K562 (cell line): ENCODE measurements at regions not wholly inside any gene's neighbourhood (a gene's known extent, or its start where the extent isn't known, plus 50 kb on each side); places are given as distances from the start of the nearest gene placed in this dataset.

Source experiments
- ATAC-seq: fragments of 200-7000 bp; cut with Tn5 transposase; 3 replicates; pipeline ENCODE4 v1.9.1; 2020; ENCODE audit warnings: moderate library complexity
- BruUV-seq: library from RNA; stranded (reverse); fragments of 400-500 nt; replicated peaks from 2 replicates; lab custom pipeline; 2021; lab: Mats Ljungman, UMichigan
- CTCF ChIA-PET: fragments of 300-600 bp; formaldehyde crosslinking; extraction: SDS; loops from one replicate; lab custom pipeline; 2021; ENCODE audit warnings: low intra/inter-chr PET ratio; lab: Yijun Ruan, JAX
- POLR2A ChIA-PET: fragments of 300-600, 350-650 bp; sonication (Branson Sonifier 250); formaldehyde crosslinking; extraction: SDS; loops from one replicate; lab custom pipeline; 2021; ENCODE audit warnings: antibody characterized with exemption, inconsistent platforms; lab: Yijun Ruan, JAX
- DNase-seq, 4 experiments: peaks; one replicate each; pipeline versions ENCODE4 v3.0.0 to v3.0.0-alpha.2; 2011 to 2018; ENCODE audit warnings: low spot score in 3 of 4, mixed read lengths in 3 of 4; ENCODE audit errors: extremely low read depth in 1 of 4
- FAIRE-seq: peaks from 2 replicates; lab custom pipeline; 2011; peaks lifted over from hg19 to GRCh38; lab: Jason Lieb, UNC
- H2AFZ ChIP-seq: 2 replicates; pipeline ENCODE4 v1.6.0; 2011; ENCODE audit warnings: low read depth, low read length, control low read depth, inconsistent platforms
- H3K27ac ChIP-seq: fragments of 200-600 bp; 3 replicates; pipeline ENCODE4 v1.8.0; 2011; ENCODE audit warnings: low read depth, mild to moderate bottlenecking, control low read depth, inconsistent platforms, low read length, moderate library complexity, mixed read lengths; ENCODE audit errors: extremely low read depth
- H3K27me3 ChIP-seq, 2 experiments: fragments of 300-600 bp in 1 of 2; 2 replicates in 1 of 2; 3 replicates in 1 of 2; pipeline versions ENCODE4 v1.6.0 to v1.8.0; 2011; ENCODE audit warnings: inconsistent platforms in 2 of 2, low read length in 2 of 2, mild to moderate bottlenecking in 1 of 2, mixed read lengths in 1 of 2, moderate library complexity in 1 of 2; ENCODE audit not compliant: control insufficient read depth in 2 of 2, insufficient read depth in 2 of 2
- H3K36me3 ChIP-seq: fragments of 300-600 bp; 3 replicates; pipeline ENCODE4 v1.8.0; 2011; ENCODE audit warnings: mild to moderate bottlenecking, low read length, inconsistent platforms; ENCODE audit not compliant: control insufficient read depth, insufficient read depth
- H3K4me1 ChIP-seq, 2 experiments: fragments of 200-600 bp in 1 of 2; replicated peaks in 1 of 2; 2 replicates in 1 of 2; 3 replicates in 1 of 2; pipeline versions ENCODE4 v1.5.1 to v1.8.0; 2011; ENCODE audit warnings: inconsistent platforms in 2 of 2, low read length in 2 of 2, mild to moderate bottlenecking in 1 of 2, mixed read lengths in 1 of 2, moderate library complexity in 1 of 2; ENCODE audit not compliant: control insufficient read depth in 2 of 2, insufficient read depth in 2 of 2
- H3K4me2 ChIP-seq: 2 replicates; pipeline ENCODE4 v1.6.1; 2011; ENCODE audit warnings: low read length, control low read depth, inconsistent platforms, mixed read lengths; ENCODE audit not compliant: insufficient read depth
- H3K4me3 ChIP-seq: fragments of 200-600 bp; sonication (generic), shearing (Covaris generic); 2 replicates; pipeline ENCODE4 v1.5.1; 2016; ENCODE audit warnings: control low read depth, inconsistent platforms
- H3K79me2 ChIP-seq: fragments of 200-600 bp; 3 replicates; pipeline ENCODE4 v1.8.0; 2011; ENCODE audit warnings: low read length, inconsistent platforms; ENCODE audit not compliant: control insufficient read depth, insufficient read depth
- H3K9ac ChIP-seq, 2 experiments: 2 replicates each; pipeline versions ENCODE4 v1.6.0 to v1.6.1; 2011; ENCODE audit warnings: low read depth in 2 of 2, low read length in 2 of 2, control low read depth in 1 of 2, inconsistent platforms in 1 of 2, mild to moderate bottlenecking in 1 of 2, mixed read lengths in 1 of 2; ENCODE audit not compliant: insufficient read depth in 1 of 2
- H3K9me1 ChIP-seq: one replicate; pipeline ENCODE4 v1.6.0; 2011; ENCODE audit warnings: inconsistent platforms, mild to moderate bottlenecking, low read length, moderate library complexity; ENCODE audit not compliant: control insufficient read depth, insufficient read depth
- H3K9me3 ChIP-seq: replicated peaks from 2 replicates; pipeline ENCODE4 v1.5.1; 2011; ENCODE audit warnings: low read depth, low read length, inconsistent platforms; ENCODE audit not compliant: control insufficient read depth, insufficient read depth
- H4K20me1 ChIP-seq: replicated peaks from 2 replicates; pipeline ENCODE4 v1.6.1; 2011; ENCODE audit warnings: low read length, inconsistent platforms, mixed read lengths; ENCODE audit not compliant: control insufficient read depth, insufficient read depth
- LCOR ChIP-seq: sonication (generic); formaldehyde crosslinking; IDR thresholded peaks from 2 replicates; pipeline ENCODE4 v1.8.0; 2022; ENCODE audit warnings: mild to moderate bottlenecking, missing genetic modification reagents
- RCOR1 ChIP-seq, 2 experiments: IDR thresholded peaks; 2 replicates each; pipeline ENCODE4 v1.6.1; 2012; ENCODE audit warnings: low read depth in 2 of 2, low read length in 2 of 2, borderline replicate concordance in 1 of 2, improper control_type of control experiment in 1 of 2
- STAG1 ChIP-seq: sonication (generic); formaldehyde crosslinking; IDR thresholded peaks from 2 replicates; pipeline ENCODE4 v1.5.0; 2020; ENCODE audit warnings: missing genetic modification reagents, borderline replicate concordance
- TEAD1 ChIP-seq, 2 experiments: fragments of 450-650 bp in 1 of 2; sonication (generic) in 1 of 2; formaldehyde crosslinking; IDR thresholded peaks; 2 replicates each; pipeline versions ENCODE4 v1.4.0 to v1.8.0; 2020 to 2022; ENCODE audit warnings: mild to moderate bottlenecking in 2 of 2, missing genetic modification reagents in 1 of 2
- XRCC4 ChIP-seq: IDR thresholded peaks from one replicate; pipeline ENCODE4 v1.6.1; 2011; ENCODE audit not compliant: insufficient read depth, insufficient read length; ENCODE audit errors: extremely low read depth
- WGBS: fragments of 100-300 bp; shearing (Covaris generic); methylation state at CpG from one replicate; pipeline ENCODE4 v1.1.6; 2016; ENCODE audit warnings: low coverage, mixed read lengths; ENCODE audit not compliant: insufficient coverage; ENCODE audit errors: missing lambda C conversion rate; 5-methylcytosine and 5-hydroxymethylcytosine counted together
- in situ Hi-C: fragments of 300-500 bp; cut with MboI; formaldehyde crosslinking; loops from 4 replicates; pipeline ENCODE4 v1.15.0; 2018; ENCODE audit warnings: inconsistent platforms, mixed read lengths
- intact Hi-C: fragments of 100-400 bp; cut with micrococcal nuclease; formaldehyde crosslinking; loops from 2 replicates; pipeline ENCODE4 v1.14.2; 2022

GRCh38 chr18:39854291-39854690, 2100.7 kb upstream of the PIK3C3 start:
- Histone ChIP-seq H3K9me3 (no peaks in the 10 kb centered on the region), H3K79me2 (no peaks in the 10 kb centered on the region), H4K20me1 (no peaks in the 10 kb centered on the region), H3K27ac (no peak overlapping the region), H3K27me3 (no peaks in the 10 kb centered on the region), H3K9me1 (no peaks in the 10 kb centered on the region), H3K4me3 (no peak overlapping the region), H3K9ac (no peak overlapping the region), H3K4me2 (no peak overlapping the region), H3K36me3 (no peaks in the 10 kb centered on the region), H2AFZ (no peak overlapping the region), H3K4me1 (no peaks in the 10 kb centered on the region)
- CTCF ChIA-PET = no interaction called here
- DNase-seq = no peak
- no peak for FAIRE-seq
- intact Hi-C loops (no loop called here), in situ Hi-C loops (no loop called here)
- no TSS peak for BruUV-seq
- no peak for ATAC-seq
- POLR2A ChIA-PET = no interaction called here
- 0% methylated on average over 3 of the region's 3 CpGs for WGBS
- TF ChIP-seq RCOR1 (IDR thresholded peaks at IDR 0.05; ENCODE audit: borderline replicate concordance in 1 of 2, low read depth in 2 of 2, low read length in 2 of 2) (no peak), LCOR (CRISPR knock-in tag) (no peak), STAG1 (CRISPR knock-in tag) (no peak)

- DNase-seq (no peak), ATAC-seq (no peak), FAIRE-seq (no peak)
- intact Hi-C loops (no loop called here), in situ Hi-C loops (no loop called here)
- Histone ChIP-seq H3K79me2 (no peaks in the 10 kb centered on the region), H3K4me3 (no peak overlapping the region), H2AFZ (no peak overlapping the region), H3K9me1 (no peaks in the 10 kb centered on the region), H3K9ac (no peak overlapping the region), H3K9me3 (no peaks in the 10 kb centered on the region), H3K36me3 (no peaks in the 10 kb centered on the region), H3K27ac (no peak overlapping the region), H3K4me1 (no peaks in the 10 kb centered on the region), H3K4me2 (no peak overlapping the region), H4K20me1 (no peaks in the 10 kb centered on the region), H3K27me3 (no peaks in the 10 kb centered on the region)
- POLR2A ChIA-PET = no interaction called here
- WGBS = 3% methylated on average over 5 of the region's 5 CpGs
- BruUV-seq = no TSS peak
- CTCF ChIA-PET = no interaction called here
- TF ChIP-seq XRCC4 = no peak
- TF ChIP-seq TEAD1 (CRISPR knock-in tag; IDR thresholded peaks at IDR 0.05) = no peak
These were observed 2108.8 kb upstream of the PIK3C3 start for GRCh38 chr18:39846265-39846664.
